Uterus (tissue), 2 donors: ENCODE measurements at regions not wholly inside any gene's neighbourhood (a gene's known extent, or its start where the extent isn't known, plus 50 kb on each side); places are given as distances from the start of the nearest gene placed in this dataset.

Experiments used
- CTCF ChIP-seq, 4 experiments: fragments of 200-600 bp in 2 of 4; fragments of 450-650 bp in 2 of 4; sonication (generic) in 2 of 4; IDR thresholded peaks; one replicate each; pipeline ENCODE4 v1.5.1; 2016 to 2019; ENCODE audit warnings: antibody characterized with exemption in 4 of 4, mild to moderate bottlenecking in 2 of 4, moderate library complexity in 1 of 4
- POLR2A ChIP-seq, 2 donors: fragments of 450-650 bp; IDR thresholded peaks; one replicate each; pipeline ENCODE4 v1.6.1; 2016; ENCODE audit warnings: antibody characterized with exemption in 2 of 2, mild to moderate bottlenecking in 1 of 2, moderate library complexity in 1 of 2

GRCh38 chr21:14050121-14050520 lies 160.6 kb downstream of the LIPI start:
- no peak for TF ChIP-seq POLR2A (IDR thresholded peaks at IDR 0.05)
- no peak for TF ChIP-seq CTCF (IDR thresholded peaks at IDR 0.05)
